ENCODE measurements at regions not wholly inside any gene's neighbourhood (a gene's known extent, or its start where the extent isn't known, plus 50 kb on each side); places are given as distances from the start of the nearest gene placed in this dataset.

- no peak overlapping the region for H3K27ac Mint-ChIP-seq
- ATAC-seq (ENCODE audit: low read depth in 2 of 2) (no peak), DNase-seq (no peak)
- peaks cover 0 to 3% (median 0%) of the 10 kb centered on the region in 7 donors for H3K9me3 Mint-ChIP-seq
- no peaks in the 10 kb centered on the region for H3K36me3 Mint-ChIP-seq
- no peaks in the 10 kb centered on the region for H3K4me1 Mint-ChIP-seq
- H3K27me3 Mint-ChIP-seq: no peaks in the 10 kb centered on the region
- Histone ChIP-seq H3K27me3 (ENCODE audit: control insufficient read depth, insufficient read depth, low read length) (no peaks in the 10 kb centered on the region), H3K27ac (ENCODE audit: insufficient read depth, low read length, poor library complexity, severe bottlenecking) (no peak overlapping the region), H3K36me3 (ENCODE audit: control insufficient read depth, insufficient read depth, low read length) (no peaks in the 10 kb centered on the region), H3K4me3 (ENCODE audit: low read depth, low read length) (no peak overlapping the region), H3K4me1 (ENCODE audit: control insufficient read depth, insufficient read depth, low read length, poor library complexity, severe bottlenecking) (no peaks in the 10 kb centered on the region), H3K9me3 (ENCODE audit: control insufficient read depth in 2 of 2, low read length in 2 of 2) (no peaks in the 10 kb centered on the region)
- no peak overlapping the region for H3K4me3 Mint-ChIP-seq
These were observed 348.0 kb downstream of the GPAM start for GRCh38 chr10:111835574-111835973.

GRCh38 chr10:111836064-111836463 is 347.5 kb downstream of the GPAM start:
- H3K9me3 ChIP-seq (ENCODE audit: control insufficient read depth in 2 of 2, low read length in 2 of 2): no peaks in the 10 kb centered on the region
- no peak for ATAC-seq (ENCODE audit: low read depth in 2 of 2)
- H3K36me3 ChIP-seq (ENCODE audit: control insufficient read depth, insufficient read depth, low read length): no peaks in the 10 kb centered on the region
- Mint-ChIP-seq H3K4me1 (no peaks in the 10 kb centered on the region), H3K27me3 (no peaks in the 10 kb centered on the region), H3K36me3 (no peaks in the 10 kb centered on the region), H3K27ac (no peak overlapping the region), H3K4me3 (no peak overlapping the region), H3K9me3 (peaks cover 0 to 3% (median 0%) of the 10 kb centered on the region in 7 donors)
- H3K27me3 ChIP-seq (ENCODE audit: control insufficient read depth, insufficient read depth, low read length): no peaks in the 10 kb centered on the region
- no peak for DNase-seq
- H3K4me1 ChIP-seq (ENCODE audit: control insufficient read depth, insufficient read depth, low read length, poor library complexity, severe bottlenecking): no peaks in the 10 kb centered on the region
- H3K27ac ChIP-seq (ENCODE audit: insufficient read depth, low read length, poor library complexity, severe bottlenecking): no peak overlapping the region
- no peak overlapping the region for H3K4me3 ChIP-seq (ENCODE audit: low read depth, low read length)

- H3K36me3 ChIP-seq (ENCODE audit: control insufficient read depth, insufficient read depth, low read length): no peaks in the 10 kb centered on the region
- H3K27me3 Mint-ChIP-seq: no peaks in the 10 kb centered on the region
- no peaks in the 10 kb centered on the region for H3K4me1 ChIP-seq (ENCODE audit: control insufficient read depth, insufficient read depth, low read length, poor library complexity, severe bottlenecking)
- H3K27ac ChIP-seq (ENCODE audit: insufficient read depth, low read length, poor library complexity, severe bottlenecking): no peak overlapping the region
- H3K4me1 Mint-ChIP-seq: no peaks in the 10 kb centered on the region
- H3K4me3 ChIP-seq (ENCODE audit: low read depth, low read length): no peak overlapping the region
- no peaks in the 10 kb centered on the region for H3K27me3 ChIP-seq (ENCODE audit: control insufficient read depth, insufficient read depth, low read length)
- H3K9me3 ChIP-seq (ENCODE audit: control insufficient read depth in 2 of 2, low read length in 2 of 2): no peaks in the 10 kb centered on the region
- no peak overlapping the region for H3K27ac Mint-ChIP-seq
- H3K36me3 Mint-ChIP-seq: no peaks in the 10 kb centered on the region
- H3K9me3 Mint-ChIP-seq: peaks cover 0 to 3% (median 0%) of the 10 kb centered on the region in 7 donors
- ATAC-seq (ENCODE audit: low read depth in 2 of 2) (no peak), DNase-seq (no peak)
- H3K4me3 Mint-ChIP-seq: no peak overlapping the region
These were observed 347.0 kb downstream of the GPAM start for GRCh38 chr10:111836571-111836970.

GRCh38 chr10:111837086-111837485 is 346.5 kb downstream of the GPAM start:
- Histone ChIP-seq H3K27me3 (ENCODE audit: control insufficient read depth, insufficient read depth, low read length) (no peaks in the 10 kb centered on the region), H3K4me1 (ENCODE audit: control insufficient read depth, insufficient read depth, low read length, poor library complexity, severe bottlenecking) (no peaks in the 10 kb centered on the region), H3K27ac (ENCODE audit: insufficient read depth, low read length, poor library complexity, severe bottlenecking) (no peak overlapping the region), H3K9me3 (ENCODE audit: control insufficient read depth in 2 of 2, low read length in 2 of 2) (no peaks in the 10 kb centered on the region), H3K36me3 (ENCODE audit: control insufficient read depth, insufficient read depth, low read length) (no peaks in the 10 kb centered on the region), H3K4me3 (ENCODE audit: low read depth, low read length) (no peak overlapping the region)
- peaks cover 0 to 3% (median 0%) of the 10 kb centered on the region in 7 donors for H3K9me3 Mint-ChIP-seq
- DNase-seq: no peak
- no peak overlapping the region for H3K27ac Mint-ChIP-seq
- ATAC-seq (ENCODE audit: low read depth in 2 of 2): no peak
- no peaks in the 10 kb centered on the region for H3K27me3 Mint-ChIP-seq
- no peaks in the 10 kb centered on the region for H3K4me1 Mint-ChIP-seq
- no peaks in the 10 kb centered on the region for H3K36me3 Mint-ChIP-seq
- no peak overlapping the region for H3K4me3 Mint-ChIP-seq

- Mint-ChIP-seq H3K9me3 (peaks cover 0 to 3% (median 0%) of the 10 kb centered on the region in 7 donors), H3K4me1 (no peaks in the 10 kb centered on the region), H3K4me3 (peak overlapping the region in 1 of 4 donors; percentile 43), H3K27ac (no peak overlapping the region), H3K36me3 (no peaks in the 10 kb centered on the region), H3K27me3 (no peaks in the 10 kb centered on the region)
- H3K4me3 ChIP-seq (ENCODE audit: low read depth, low read length): no peak overlapping the region
- H3K9me3 ChIP-seq (ENCODE audit: control insufficient read depth in 2 of 2, low read length in 2 of 2): no peaks in the 10 kb centered on the region
- no peaks in the 10 kb centered on the region for H3K27me3 ChIP-seq (ENCODE audit: control insufficient read depth, insufficient read depth, low read length)
- no peaks in the 10 kb centered on the region for H3K4me1 ChIP-seq (ENCODE audit: control insufficient read depth, insufficient read depth, low read length, poor library complexity, severe bottlenecking)
- ATAC-seq (ENCODE audit: low read depth in 2 of 2) (no peak), DNase-seq (no peak)
- H3K36me3 ChIP-seq (ENCODE audit: control insufficient read depth, insufficient read depth, low read length): no peaks in the 10 kb centered on the region
- H3K27ac ChIP-seq (ENCODE audit: insufficient read depth, low read length, poor library complexity, severe bottlenecking): no peak overlapping the region
These were observed 345.6 kb downstream of the GPAM start for GRCh38 chr10:111837985-111838384.

- H3K36me3 Mint-ChIP-seq: no peaks in the 10 kb centered on the region
- peaks cover 0 to 6% (median 2%) of the 10 kb centered on the region in 7 donors for H3K9me3 Mint-ChIP-seq
- Histone ChIP-seq H3K9me3 (ENCODE audit: control insufficient read depth in 2 of 2, low read length in 2 of 2) (no peaks in the 10 kb centered on the region), H3K36me3 (ENCODE audit: control insufficient read depth, insufficient read depth, low read length) (no peaks in the 10 kb centered on the region), H3K4me3 (ENCODE audit: low read depth, low read length) (no peak overlapping the region), H3K27ac (ENCODE audit: insufficient read depth, low read length, poor library complexity, severe bottlenecking) (no peak overlapping the region), H3K4me1 (ENCODE audit: control insufficient read depth, insufficient read depth, low read length, poor library complexity, severe bottlenecking) (no peaks in the 10 kb centered on the region), H3K27me3 (ENCODE audit: control insufficient read depth, insufficient read depth, low read length) (no peaks in the 10 kb centered on the region)
- no peak overlapping the region for H3K27ac Mint-ChIP-seq
- DNase-seq: no peak
- no peaks in the 10 kb centered on the region for H3K4me1 Mint-ChIP-seq
- ATAC-seq (ENCODE audit: low read depth in 2 of 2): no peak
- H3K4me3 Mint-ChIP-seq: no peak overlapping the region
- H3K27me3 Mint-ChIP-seq: no peaks in the 10 kb centered on the region
These were observed 343.0 kb downstream of the GPAM start for GRCh38 chr10:111840546-111840945.

- Mint-ChIP-seq H3K4me1 (no peaks in the 10 kb centered on the region), H3K36me3 (no peaks in the 10 kb centered on the region), H3K27ac (no peak overlapping the region), H3K4me3 (no peak overlapping the region), H3K9me3 (peaks cover 0 to 16% (median 2%) of the 10 kb centered on the region in 7 donors), H3K27me3 (peaks cover 5% of the 10 kb centered on the region)
- Histone ChIP-seq H3K27ac (ENCODE audit: insufficient read depth, low read length, poor library complexity, severe bottlenecking) (no peak overlapping the region), H3K9me3 (ENCODE audit: control insufficient read depth in 2 of 2, low read length in 2 of 2) (peaks cover 0 to 4% of the 10 kb centered on the region in 2 experiments), H3K4me3 (ENCODE audit: low read depth, low read length) (no peak overlapping the region), H3K4me1 (ENCODE audit: control insufficient read depth, insufficient read depth, low read length, poor library complexity, severe bottlenecking) (no peaks in the 10 kb centered on the region), H3K36me3 (ENCODE audit: control insufficient read depth, insufficient read depth, low read length) (no peaks in the 10 kb centered on the region), H3K27me3 (ENCODE audit: control insufficient read depth, insufficient read depth, low read length) (no peaks in the 10 kb centered on the region)
- ATAC-seq (ENCODE audit: low read depth in 2 of 2): no peak
- DNase-seq: no peak
These were observed 330.8 kb downstream of the GPAM start for GRCh38 chr10:111852801-111853200.

- ATAC-seq (ENCODE audit: low read depth in 2 of 2) (no peak), DNase-seq (no peak)
- Histone ChIP-seq H3K9me3 (ENCODE audit: control insufficient read depth in 2 of 2, low read length in 2 of 2) (no peaks in the 10 kb centered on the region), H3K27me3 (ENCODE audit: control insufficient read depth, insufficient read depth, low read length) (no peaks in the 10 kb centered on the region), H3K36me3 (ENCODE audit: control insufficient read depth, insufficient read depth, low read length) (no peaks in the 10 kb centered on the region), H3K4me3 (ENCODE audit: low read depth, low read length) (no peak overlapping the region), H3K27ac (ENCODE audit: insufficient read depth, low read length, poor library complexity, severe bottlenecking) (no peak overlapping the region), H3K4me1 (ENCODE audit: control insufficient read depth, insufficient read depth, low read length, poor library complexity, severe bottlenecking) (no peaks in the 10 kb centered on the region)
- peaks cover 0 to 4% (median 0%) of the 10 kb centered on the region in 7 donors for H3K9me3 Mint-ChIP-seq
- H3K27me3 Mint-ChIP-seq: peaks cover 5% of the 10 kb centered on the region
- no peaks in the 10 kb centered on the region for H3K4me1 Mint-ChIP-seq
- H3K27ac Mint-ChIP-seq: no peak overlapping the region
- H3K4me3 Mint-ChIP-seq: no peak overlapping the region
- H3K36me3 Mint-ChIP-seq: no peaks in the 10 kb centered on the region
These were observed 326.9 kb downstream of the GPAM start for GRCh38 chr10:111856631-111857030.
